PC-9 (cell line): ENCODE measurements at regions not wholly inside any gene's neighbourhood (a gene's known extent, or its start where the extent isn't known, plus 50 kb on each side); places are given as distances from the start of the nearest gene placed in this dataset.

Experiments
- EZH2 ChIP-seq: fragments of 200-600 bp; sonication (generic); IDR thresholded peaks from 2 replicates; pipeline ENCODE4 v1.8.0; 2017; ENCODE audit warnings: antibody characterized with exemption, low read depth
- TF ChIP-seq, protein P1 (sequence below): fragments of 200-600 bp; sonication (generic); conservative IDR thresholded peaks from 2 replicates; pipeline ENCODE4 v1.6.1; 2017; ENCODE audit warnings: mixed run types, antibody characterized with exemption, mild to moderate bottlenecking, moderate library complexity

DNA sequence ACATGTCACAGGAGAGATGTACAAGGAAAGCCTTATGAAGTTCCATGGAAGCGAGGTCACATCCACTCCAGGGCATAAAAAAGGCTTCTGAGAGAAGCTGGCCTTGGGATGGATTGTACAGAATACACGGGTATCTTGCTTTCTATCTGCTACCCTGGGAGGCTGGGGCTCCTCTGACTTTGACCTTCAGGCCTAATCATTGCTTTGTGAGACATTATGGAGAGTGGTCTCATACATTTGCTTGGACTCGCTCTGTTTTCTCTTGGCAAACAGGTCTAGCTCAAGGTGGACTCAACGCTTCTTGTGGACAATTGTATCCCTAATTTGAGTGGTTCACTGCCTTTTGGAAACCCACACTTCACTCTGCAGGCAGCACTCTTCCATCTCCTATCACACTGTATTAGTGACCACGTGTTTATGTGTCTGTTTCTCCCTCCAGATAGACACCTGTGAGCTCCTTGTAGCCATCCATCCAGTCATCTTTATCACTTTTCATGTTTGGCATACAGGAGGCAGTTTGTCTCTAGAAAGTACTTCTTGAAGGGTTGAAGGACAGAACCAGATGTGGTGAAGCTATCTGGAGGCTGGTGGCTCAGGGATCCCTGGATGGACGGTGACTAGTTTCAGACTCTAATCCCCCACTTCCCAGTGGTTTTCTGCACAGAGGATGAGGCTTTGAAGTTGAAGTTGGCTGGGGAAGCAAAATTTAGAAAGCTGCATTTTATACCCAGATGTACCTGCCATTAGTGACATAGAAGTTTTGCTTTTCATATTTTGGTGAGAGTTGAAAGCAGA is 267.8 kb downstream of the CYRIA start:
- TF ChIP-seq, protein P1, sequence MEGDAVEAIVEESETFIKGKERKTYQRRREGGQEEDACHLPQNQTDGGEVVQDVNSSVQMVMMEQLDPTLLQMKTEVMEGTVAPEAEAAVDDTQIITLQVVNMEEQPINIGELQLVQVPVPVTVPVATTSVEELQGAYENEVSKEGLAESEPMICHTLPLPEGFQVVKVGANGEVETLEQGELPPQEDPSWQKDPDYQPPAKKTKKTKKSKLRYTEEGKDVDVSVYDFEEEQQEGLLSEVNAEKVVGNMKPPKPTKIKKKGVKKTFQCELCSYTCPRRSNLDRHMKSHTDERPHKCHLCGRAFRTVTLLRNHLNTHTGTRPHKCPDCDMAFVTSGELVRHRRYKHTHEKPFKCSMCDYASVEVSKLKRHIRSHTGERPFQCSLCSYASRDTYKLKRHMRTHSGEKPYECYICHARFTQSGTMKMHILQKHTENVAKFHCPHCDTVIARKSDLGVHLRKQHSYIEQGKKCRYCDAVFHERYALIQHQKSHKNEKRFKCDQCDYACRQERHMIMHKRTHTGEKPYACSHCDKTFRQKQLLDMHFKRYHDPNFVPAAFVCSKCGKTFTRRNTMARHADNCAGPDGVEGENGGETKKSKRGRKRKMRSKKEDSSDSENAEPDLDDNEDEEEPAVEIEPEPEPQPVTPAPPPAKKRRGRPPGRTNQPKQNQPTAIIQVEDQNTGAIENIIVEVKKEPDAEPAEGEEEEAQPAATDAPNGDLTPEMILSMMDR: no peak
- no peak for TF ChIP-seq EZH2
